Endodermal cell (in vitro differentiated cells): ENCODE measurements at regions not wholly inside any gene's neighbourhood (a gene's known extent, or its start where the extent isn't known, plus 50 kb on each side); places are given as distances from the start of the nearest gene placed in this dataset.

Experiments used
- DNase-seq: peaks from one replicate; pipeline ENCODE4 v3.0.0-alpha.2; 2017
- H3K27ac ChIP-seq: 2 replicates; pipeline ENCODE4 v1.5.1; 2013; ENCODE audit warnings: mild to moderate bottlenecking, low read depth, low read length, moderate library complexity
- H3K27me3 ChIP-seq: 2 replicates; pipeline ENCODE4 v1.6.1; 2013; ENCODE audit warnings: mild to moderate bottlenecking, low read length, moderate library complexity; ENCODE audit not compliant: insufficient read depth, control insufficient read depth, poor library complexity, severe bottlenecking
- H3K36me3 ChIP-seq: 2 replicates; pipeline ENCODE4 v1.7.0; 2013; ENCODE audit warnings: mild to moderate bottlenecking, low read length, moderate library complexity; ENCODE audit not compliant: control insufficient read depth, insufficient read depth
- H3K4me1 ChIP-seq: one replicate; pipeline ENCODE4 v1.7.0; 2013; ENCODE audit warnings: low read length; ENCODE audit not compliant: control insufficient read depth, insufficient read depth
- H3K4me3 ChIP-seq: 2 replicates; pipeline ENCODE4 v1.5.1; 2013; ENCODE audit warnings: mild to moderate bottlenecking, low read length, moderate library complexity
- H3K9ac ChIP-seq: 2 replicates; pipeline ENCODE4 v1.6.1; 2013; ENCODE audit warnings: mild to moderate bottlenecking, low read length, moderate library complexity; ENCODE audit not compliant: poor library complexity, severe bottlenecking; ENCODE audit errors: extremely low read depth
- H3K9me3 ChIP-seq: 2 replicates; pipeline ENCODE4 v1.6.1; 2013; ENCODE audit warnings: mild to moderate bottlenecking, low read length, moderate library complexity; ENCODE audit not compliant: control insufficient read depth
- H3K27ac Mint-ChIP-seq: 2 replicates; pipeline ENCODE4 v1.8.0; 2020; ENCODE audit warnings: mixed read lengths
- H3K27me3 Mint-ChIP-seq: 2 replicates; pipeline ENCODE4 v1.8.0; 2021; ENCODE audit warnings: mild to moderate bottlenecking, mixed read lengths; ENCODE audit not compliant: insufficient read depth
- H3K36me3 Mint-ChIP-seq: 2 replicates; pipeline ENCODE4 v1.8.0; 2020; ENCODE audit warnings: low read depth, mixed read lengths
- H3K4me1 Mint-ChIP-seq: 2 replicates; pipeline ENCODE4 v1.8.0; 2020; ENCODE audit warnings: mixed read lengths
- H3K4me3 Mint-ChIP-seq: 2 replicates; pipeline ENCODE4 v1.8.0; 2020; ENCODE audit warnings: mild to moderate bottlenecking, moderate library complexity, mixed read lengths
- H3K9me3 Mint-ChIP-seq: 2 replicates; pipeline ENCODE4 v1.8.0; 2020; ENCODE audit warnings: mild to moderate bottlenecking, mixed read lengths
- WGBS, 2 experiments: methylation state at CpG; one replicate each; pipeline versions ENCODE4 v1.1.5 to v1.1.7; 2013; ENCODE audit warnings: missing lambda C conversion rate in 2 of 2, mixed read lengths in 1 of 2; ENCODE audit not compliant: insufficient coverage in 1 of 2, insufficient read length in 1 of 2; 5-methylcytosine and 5-hydroxymethylcytosine counted together
- TF ChIP-seq, protein P1 (sequence below): fragments of 200-600 bp; sonication (generic); conservative IDR thresholded peaks from 2 replicates; pipeline ENCODE4 v1.5.0; 2021; ENCODE audit warnings: antibody characterized with exemption, mild to moderate bottlenecking

DNA sequence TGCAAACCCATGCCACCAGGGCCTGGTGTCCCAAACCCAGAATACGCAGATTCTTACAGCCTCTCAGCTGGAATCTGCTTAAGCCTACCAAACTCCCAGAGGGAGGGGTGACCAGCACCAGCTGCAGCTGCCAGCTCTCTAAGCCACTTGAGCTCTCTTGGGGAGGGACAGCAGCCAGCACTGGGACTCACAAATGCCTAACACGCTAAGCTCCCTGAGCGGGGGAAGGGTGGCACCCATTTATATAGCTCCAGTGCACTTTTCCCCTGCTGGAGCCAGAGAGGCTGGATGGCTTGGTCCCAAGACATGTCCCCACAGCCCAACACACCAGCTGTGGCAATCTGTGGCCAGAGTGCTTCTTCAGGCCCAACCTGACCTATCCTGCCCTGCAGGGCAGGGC is 326.8 kb upstream of the NRG3 start:
- Histone ChIP-seq H3K27ac (no peak overlapping the region), H3K4me3 (no peak overlapping the region), H3K4me1 (no peaks in the 10 kb centered on the region), H3K9me3 (no peaks in the 10 kb centered on the region), H3K36me3 (no peaks in the 10 kb centered on the region), H3K27me3 (no peaks in the 10 kb centered on the region), H3K9ac (no peak overlapping the region)
- no peaks in the 10 kb centered on the region for H3K27me3 Mint-ChIP-seq
- H3K36me3 Mint-ChIP-seq, result no peaks in the 10 kb centered on the region
- no peaks in the 10 kb centered on the region for H3K4me1 Mint-ChIP-seq
- TF ChIP-seq, protein P1, sequence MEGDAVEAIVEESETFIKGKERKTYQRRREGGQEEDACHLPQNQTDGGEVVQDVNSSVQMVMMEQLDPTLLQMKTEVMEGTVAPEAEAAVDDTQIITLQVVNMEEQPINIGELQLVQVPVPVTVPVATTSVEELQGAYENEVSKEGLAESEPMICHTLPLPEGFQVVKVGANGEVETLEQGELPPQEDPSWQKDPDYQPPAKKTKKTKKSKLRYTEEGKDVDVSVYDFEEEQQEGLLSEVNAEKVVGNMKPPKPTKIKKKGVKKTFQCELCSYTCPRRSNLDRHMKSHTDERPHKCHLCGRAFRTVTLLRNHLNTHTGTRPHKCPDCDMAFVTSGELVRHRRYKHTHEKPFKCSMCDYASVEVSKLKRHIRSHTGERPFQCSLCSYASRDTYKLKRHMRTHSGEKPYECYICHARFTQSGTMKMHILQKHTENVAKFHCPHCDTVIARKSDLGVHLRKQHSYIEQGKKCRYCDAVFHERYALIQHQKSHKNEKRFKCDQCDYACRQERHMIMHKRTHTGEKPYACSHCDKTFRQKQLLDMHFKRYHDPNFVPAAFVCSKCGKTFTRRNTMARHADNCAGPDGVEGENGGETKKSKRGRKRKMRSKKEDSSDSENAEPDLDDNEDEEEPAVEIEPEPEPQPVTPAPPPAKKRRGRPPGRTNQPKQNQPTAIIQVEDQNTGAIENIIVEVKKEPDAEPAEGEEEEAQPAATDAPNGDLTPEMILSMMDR, result no peak
- H3K9me3 Mint-ChIP-seq, result peaks cover 21% of the 10 kb centered on the region
- WGBS, 2 experiments, result 83 to 87% methylated on average over 2 to 3 of the region's 3 CpGs
- H3K27ac Mint-ChIP-seq, result no peak overlapping the region
- no peak overlapping the region for H3K4me3 Mint-ChIP-seq
- peak; percentile 49 for DNase-seq

DNA sequence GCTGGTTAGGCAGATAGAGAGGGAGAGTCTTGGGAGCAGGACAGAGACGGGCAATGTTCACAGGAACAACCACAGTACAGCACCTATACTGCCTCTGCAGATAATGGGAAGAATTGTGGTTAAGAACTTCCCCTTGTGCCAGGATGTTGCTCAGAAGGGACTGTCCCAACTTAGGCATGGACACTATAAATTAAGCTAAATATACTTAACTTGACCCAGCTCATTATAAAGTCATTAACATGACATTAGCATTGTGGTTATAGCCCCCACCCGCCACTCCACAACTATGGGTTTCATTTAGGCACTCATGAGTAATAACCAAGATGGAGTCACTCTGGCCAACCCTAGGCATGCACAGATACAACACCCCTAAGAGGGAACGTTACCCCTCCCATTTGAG is 310.9 kb upstream of the NRG3 start:
- no peak overlapping the region for H3K4me3 Mint-ChIP-seq
- no peaks in the 10 kb centered on the region for H3K36me3 Mint-ChIP-seq
- Histone ChIP-seq H3K4me1 (no peaks in the 10 kb centered on the region), H3K9ac (no peak overlapping the region), H3K4me3 (no peak overlapping the region), H3K9me3 (no peaks in the 10 kb centered on the region), H3K27ac (no peak overlapping the region), H3K36me3 (no peaks in the 10 kb centered on the region), H3K27me3 (no peaks in the 10 kb centered on the region)
- H3K27ac Mint-ChIP-seq, result no peak overlapping the region
- DNase-seq, result no peak
- H3K9me3 Mint-ChIP-seq, result peaks cover 4% of the 10 kb centered on the region
- TF ChIP-seq, protein P1, result no peak
- H3K27me3 Mint-ChIP-seq, result no peaks in the 10 kb centered on the region
- 90 to 100% methylated on average over 2 to 3 of the region's 3 CpGs for WGBS, 2 experiments
- no peaks in the 10 kb centered on the region for H3K4me1 Mint-ChIP-seq

DNA sequence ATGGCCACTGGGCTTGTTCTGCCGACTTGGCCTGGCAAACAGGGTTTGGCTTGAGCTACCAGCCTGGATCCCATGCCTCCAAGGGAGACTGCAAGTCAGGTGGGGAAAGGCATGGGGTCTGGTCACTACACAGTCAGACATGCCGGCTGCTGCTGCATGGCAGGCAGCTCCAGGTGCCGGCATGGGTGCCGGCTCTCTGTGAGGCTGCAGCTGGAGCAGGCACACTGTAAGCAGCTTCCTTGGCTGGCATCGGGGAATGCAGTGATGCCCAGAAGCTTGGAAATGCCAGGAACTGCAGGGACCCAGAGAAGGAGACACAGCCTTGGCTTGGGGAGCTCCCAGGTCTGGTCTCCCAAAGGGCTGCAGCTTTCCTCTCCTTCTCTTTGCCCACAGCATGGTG is 305.5 kb upstream of the NRG3 start:
- H3K4me1 ChIP-seq, result no peaks in the 10 kb centered on the region
- no peak overlapping the region for H3K4me3 ChIP-seq
- TF ChIP-seq, protein P1, result no peak
- WGBS, 2 experiments, result 93 to 100% methylated on average over 2 to 5 of the region's 5 CpGs
- H3K9me3 ChIP-seq, result no peaks in the 10 kb centered on the region
- Mint-ChIP-seq H3K27me3 (no peaks in the 10 kb centered on the region), H3K4me3 (no peak overlapping the region), H3K27ac (no peak overlapping the region), H3K36me3 (no peaks in the 10 kb centered on the region), H3K9me3 (no peaks in the 10 kb centered on the region), H3K4me1 (no peaks in the 10 kb centered on the region)
- H3K27ac ChIP-seq, result no peak overlapping the region
- peak; percentile 45 for DNase-seq
- H3K27me3 ChIP-seq, result no peaks in the 10 kb centered on the region
- no peaks in the 10 kb centered on the region for H3K36me3 ChIP-seq
- no peak overlapping the region for H3K9ac ChIP-seq
